AG10803 (cell line): ENCODE measurements at regions not wholly inside any gene's neighbourhood (a gene's known extent, or its start where the extent isn't known, plus 50 kb on each side); places are given as distances from the start of the nearest gene placed in this dataset.
"Not testable (repeated sequence)": the region's sequence is repeated elsewhere in the genome, so short reads cannot be mapped to it uniquely, and the experiment has no call there.

Experiments
- DNase-seq: peaks from one replicate; pipeline ENCODE4 v3.0.0; 2010; ENCODE audit warnings: low read depth
- H3K4me3 ChIP-seq: 2 replicates; pipeline ENCODE4 v1.5.1; 2011; ENCODE audit warnings: mild to moderate bottlenecking, low read length, control low read depth
- TF ChIP-seq, protein P1 (sequence below): conservative IDR thresholded peaks from 2 replicates; pipeline ENCODE4 v1.5.1; 2011; ENCODE audit warnings: mild to moderate bottlenecking, low read length, control low read depth, inconsistent platforms

DNA sequence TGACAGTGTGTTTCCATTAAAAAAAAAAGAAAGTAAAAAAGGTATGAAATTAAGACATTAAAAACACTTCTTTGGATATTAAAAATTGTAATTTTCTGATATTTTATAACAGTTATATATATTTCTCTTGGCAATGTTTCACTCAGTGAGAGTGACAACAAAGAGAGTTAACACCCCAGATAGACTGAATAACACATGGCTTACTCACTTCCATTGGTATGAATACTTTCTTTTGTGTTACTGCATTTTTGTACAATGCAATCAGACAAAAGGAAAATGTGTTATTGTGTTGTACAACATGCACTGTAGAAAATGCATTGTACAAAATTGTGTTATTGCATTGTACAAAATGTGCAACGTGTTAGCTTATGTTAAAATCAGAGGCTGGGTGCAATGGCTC is 676.6 kb upstream of the AMELY start:
- DNase-seq, result not testable (repeated sequence)

DNA sequence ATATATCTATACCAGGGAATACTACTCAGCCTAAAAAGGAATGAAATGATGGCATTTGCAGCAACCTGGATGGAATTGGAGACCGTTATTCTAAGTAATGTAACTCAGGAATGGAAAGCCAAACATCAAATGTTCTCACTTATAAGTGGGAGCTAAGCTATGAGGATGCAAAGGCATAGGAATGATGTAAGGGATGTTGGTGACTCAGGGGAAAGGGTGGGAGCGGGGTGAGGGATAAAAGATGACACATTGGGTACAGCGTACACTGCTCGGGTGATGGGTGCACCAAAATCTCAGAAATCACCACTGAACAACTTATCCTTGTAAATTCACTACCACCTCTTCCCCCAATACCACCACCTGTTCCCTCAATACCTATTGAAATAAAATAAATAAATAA is 651.0 kb upstream of the AMELY start:
- peak; percentile 16 for DNase-seq
- TF ChIP-seq, protein P1, sequence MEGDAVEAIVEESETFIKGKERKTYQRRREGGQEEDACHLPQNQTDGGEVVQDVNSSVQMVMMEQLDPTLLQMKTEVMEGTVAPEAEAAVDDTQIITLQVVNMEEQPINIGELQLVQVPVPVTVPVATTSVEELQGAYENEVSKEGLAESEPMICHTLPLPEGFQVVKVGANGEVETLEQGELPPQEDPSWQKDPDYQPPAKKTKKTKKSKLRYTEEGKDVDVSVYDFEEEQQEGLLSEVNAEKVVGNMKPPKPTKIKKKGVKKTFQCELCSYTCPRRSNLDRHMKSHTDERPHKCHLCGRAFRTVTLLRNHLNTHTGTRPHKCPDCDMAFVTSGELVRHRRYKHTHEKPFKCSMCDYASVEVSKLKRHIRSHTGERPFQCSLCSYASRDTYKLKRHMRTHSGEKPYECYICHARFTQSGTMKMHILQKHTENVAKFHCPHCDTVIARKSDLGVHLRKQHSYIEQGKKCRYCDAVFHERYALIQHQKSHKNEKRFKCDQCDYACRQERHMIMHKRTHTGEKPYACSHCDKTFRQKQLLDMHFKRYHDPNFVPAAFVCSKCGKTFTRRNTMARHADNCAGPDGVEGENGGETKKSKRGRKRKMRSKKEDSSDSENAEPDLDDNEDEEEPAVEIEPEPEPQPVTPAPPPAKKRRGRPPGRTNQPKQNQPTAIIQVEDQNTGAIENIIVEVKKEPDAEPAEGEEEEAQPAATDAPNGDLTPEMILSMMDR, result no peak
- H3K4me3 ChIP-seq, result no peak overlapping the region

More for the DNA sequence above, 676.6 kb upstream of the AMELY start:
- not testable (repeated sequence) for H3K4me3 ChIP-seq

DNA sequence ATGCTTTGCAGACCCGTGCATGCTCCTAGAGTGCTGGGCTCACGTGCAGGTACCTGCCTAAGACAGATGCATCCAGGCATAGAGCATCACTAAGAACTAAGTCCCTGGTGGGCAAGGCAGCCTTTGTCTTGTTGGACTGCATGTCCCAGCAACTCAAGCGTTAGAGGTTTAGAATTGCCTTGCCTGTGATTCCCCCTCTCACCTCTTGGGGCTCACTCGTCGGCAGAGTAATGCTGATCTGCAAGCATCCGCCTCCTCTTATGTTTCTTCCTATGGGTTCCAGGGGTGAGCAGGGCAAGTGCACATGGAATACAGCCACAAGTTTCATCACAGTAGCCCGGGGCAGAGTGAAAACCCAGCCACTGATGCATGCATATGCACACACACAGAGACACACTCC is 646.1 kb upstream of the AMELY start:
- no peak for DNase-seq
- H3K4me3 ChIP-seq, result no peak overlapping the region
- TF ChIP-seq, protein P1, result peak; percentile 34

DNA sequence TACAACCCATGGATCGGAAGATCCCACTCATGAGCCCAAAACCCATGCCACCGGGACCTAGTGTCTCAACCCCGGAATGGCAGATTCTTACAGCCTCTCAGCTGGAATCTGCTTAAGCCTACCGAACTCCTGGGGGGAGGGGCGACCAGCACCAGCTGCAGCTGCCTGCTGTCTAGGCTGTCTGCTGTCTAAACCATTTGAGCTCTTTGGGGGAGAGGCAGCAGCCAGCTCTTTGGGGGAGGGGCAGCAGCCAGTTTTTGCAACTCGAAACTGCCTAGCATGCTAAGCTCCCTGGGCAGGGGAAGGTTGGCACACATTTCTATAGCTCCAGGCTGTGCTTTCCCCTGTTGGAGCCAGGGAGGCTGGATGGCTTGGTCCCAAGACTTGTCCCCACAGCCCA is 643.5 kb upstream of the AMELY start:
- no peak for DNase-seq
- H3K4me3 ChIP-seq, result no peak overlapping the region
- TF ChIP-seq, protein P1, result no peak

DNA sequence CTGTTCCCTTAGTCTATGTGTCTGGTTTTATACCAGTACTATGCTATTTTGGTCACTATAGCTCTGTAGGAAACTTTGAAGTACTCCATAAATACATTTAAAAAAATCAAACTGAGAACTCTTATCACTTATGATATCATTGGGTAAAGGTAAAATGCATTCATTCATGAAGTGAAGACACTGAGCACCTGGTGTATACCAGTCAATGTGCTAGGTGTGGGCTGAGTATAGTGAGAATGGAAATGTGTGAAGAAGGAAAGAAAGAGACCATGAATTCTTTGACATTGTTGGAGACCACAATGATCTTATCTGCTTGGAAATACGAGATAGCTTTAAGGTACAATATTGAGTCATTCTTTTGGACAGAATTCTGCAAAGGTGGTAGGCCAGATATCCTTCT is 633.5 kb upstream of the AMELY start:
- no peak for DNase-seq
- no peak overlapping the region for H3K4me3 ChIP-seq
- TF ChIP-seq, protein P1, result no peak

DNA sequence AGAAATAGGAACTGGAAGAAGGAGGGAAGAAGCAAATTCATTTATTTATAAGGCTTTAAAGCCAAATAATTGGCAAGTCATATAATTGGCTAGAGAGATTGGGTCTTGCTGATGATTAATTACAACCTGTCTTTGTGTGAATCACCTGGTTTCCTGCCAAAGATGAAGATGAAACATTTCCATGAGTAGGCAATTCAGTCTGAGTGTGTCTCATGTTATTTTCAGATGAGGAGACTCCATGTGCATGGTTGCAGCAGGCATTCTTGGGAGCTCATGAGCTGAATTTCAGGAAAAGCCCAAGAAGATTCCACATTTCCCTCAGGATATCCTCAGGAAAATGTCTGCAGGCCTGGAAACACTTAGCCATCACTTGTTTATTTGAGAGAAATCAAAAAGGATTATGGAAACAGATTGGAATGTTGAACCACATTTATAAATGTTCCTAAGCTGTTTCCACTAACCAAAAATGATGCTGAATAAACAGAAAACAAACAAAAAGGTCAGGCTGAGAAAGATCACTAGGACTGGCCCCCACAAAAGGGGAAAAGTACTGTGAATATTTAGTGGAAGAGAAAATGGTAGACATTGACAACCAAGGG is 632.7 kb upstream of the AMELY start:
- TF ChIP-seq, protein P1, result no peak
- peak; percentile 57 for DNase-seq
- H3K4me3 ChIP-seq, result no peak overlapping the region

DNA sequence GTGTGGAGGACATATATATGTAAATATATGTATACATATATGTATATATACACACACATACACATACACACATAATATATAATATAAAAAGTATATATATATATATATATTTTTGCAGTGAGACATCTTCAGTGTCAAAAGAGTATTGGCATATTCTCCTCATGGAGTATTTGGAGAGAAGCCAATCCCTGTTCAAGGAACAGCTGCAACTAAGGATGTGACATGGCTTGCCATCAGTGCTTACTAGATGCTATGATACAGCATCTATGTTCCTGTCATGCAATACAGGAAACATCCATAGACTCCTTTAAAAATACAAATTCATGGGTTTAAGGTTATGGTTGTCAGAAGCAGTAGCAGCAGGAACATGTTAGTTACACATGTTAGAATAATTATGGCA is 632.0 kb upstream of the AMELY start:
- TF ChIP-seq, protein P1, result no peak
- no peak overlapping the region for H3K4me3 ChIP-seq
- DNase-seq, result no peak
